NCI-H2196 treated with DMSO at 0.1 percent for 48 hours (cell line): ENCODE measurements at regions not wholly inside any gene's neighbourhood (a gene's known extent, or its start where the extent isn't known, plus 50 kb on each side); places are given as distances from the start of the nearest gene placed in this dataset.

ENCODE experiments used
- DNase-seq: peaks from one replicate; lab custom pipeline; 2025; ENCODE audit not compliant: unreplicated experiment; lab: John Stamatoyannopoulos, UW

GRCh38 chr12:107464644-107465043, 221.0 kb upstream of the PWP1 start:
- no peak for DNase-seq

GRCh38 chr12:107465625-107466024, 220.0 kb upstream of the PWP1 start:
- DNase-seq = no peak

- no peak for DNase-seq
Measured at GRCh38 chr12:107467716-107468115, 217.9 kb upstream of the PWP1 start.

DNA sequence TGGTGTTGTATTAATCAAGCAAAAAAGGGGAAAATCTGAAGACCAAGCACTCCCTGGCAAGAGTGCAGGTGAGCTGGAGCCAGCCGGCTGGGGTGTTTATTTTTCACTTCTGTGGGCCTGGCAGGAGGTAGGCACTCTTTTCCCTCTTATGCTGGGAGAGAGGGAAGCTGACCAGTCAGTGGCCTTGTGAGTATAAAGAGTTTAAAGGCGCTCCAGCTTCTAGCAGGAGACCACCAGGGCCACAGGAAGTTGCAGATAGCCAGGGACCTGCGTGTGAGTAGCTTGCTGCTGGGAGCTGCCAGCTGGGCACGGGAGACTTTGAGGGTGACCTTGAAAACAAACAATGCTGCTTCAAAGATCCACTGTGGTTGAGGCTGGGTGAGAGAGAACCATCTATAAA, 217.4 kb upstream of the PWP1 start:
- DNase-seq = no peak

GRCh38 chr12:107469011-107469410, 216.6 kb upstream of the PWP1 start:
- DNase-seq = no peak

DNA sequence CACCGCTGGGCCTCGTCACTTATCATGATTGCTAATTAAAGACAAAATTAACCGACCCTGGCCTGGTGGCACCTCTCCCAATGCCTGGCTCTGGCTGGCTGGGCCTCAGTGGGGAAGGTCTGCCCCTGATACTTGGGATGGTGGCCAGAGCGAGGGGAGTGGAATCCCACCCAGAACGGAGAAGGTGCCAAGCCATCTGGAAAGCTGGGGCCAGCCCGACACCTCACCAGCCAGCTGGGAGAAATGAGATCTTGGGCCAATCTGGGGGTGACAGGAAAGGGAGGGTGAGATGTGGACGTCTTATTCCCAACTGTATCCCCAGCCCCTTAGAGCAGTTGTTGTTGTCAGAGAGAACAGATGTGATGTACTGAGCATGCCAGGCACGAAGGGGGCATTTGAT, 215.0 kb upstream of the PWP1 start:
- no peak for DNase-seq

DNA sequence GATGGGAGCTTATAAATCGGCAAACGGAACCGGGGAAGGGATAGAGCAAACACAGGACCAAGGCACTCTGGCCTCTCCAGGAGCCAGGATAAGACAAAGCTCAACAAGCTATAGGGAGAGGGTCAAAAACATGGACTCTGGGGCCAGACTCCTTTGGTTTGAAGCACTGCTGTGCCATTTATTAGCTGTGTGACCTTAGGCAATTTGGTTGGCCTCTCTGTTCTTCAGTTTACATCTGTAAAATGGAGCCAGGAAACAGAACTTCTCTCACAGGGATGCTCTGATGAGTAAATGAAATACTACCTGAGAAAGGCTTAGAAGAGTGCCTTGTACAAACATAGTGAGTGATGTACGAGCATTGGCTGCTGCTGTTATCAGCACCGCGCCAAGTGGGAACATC, 213.3 kb upstream of the PWP1 start:
- no peak for DNase-seq

GRCh38 chr12:107474099-107474498, 211.5 kb upstream of the PWP1 start:
- DNase-seq = no peak

GRCh38 chr12:107474639-107475539, 210.7 kb upstream of the PWP1 start:
- no peak for DNase-seq

DNA sequence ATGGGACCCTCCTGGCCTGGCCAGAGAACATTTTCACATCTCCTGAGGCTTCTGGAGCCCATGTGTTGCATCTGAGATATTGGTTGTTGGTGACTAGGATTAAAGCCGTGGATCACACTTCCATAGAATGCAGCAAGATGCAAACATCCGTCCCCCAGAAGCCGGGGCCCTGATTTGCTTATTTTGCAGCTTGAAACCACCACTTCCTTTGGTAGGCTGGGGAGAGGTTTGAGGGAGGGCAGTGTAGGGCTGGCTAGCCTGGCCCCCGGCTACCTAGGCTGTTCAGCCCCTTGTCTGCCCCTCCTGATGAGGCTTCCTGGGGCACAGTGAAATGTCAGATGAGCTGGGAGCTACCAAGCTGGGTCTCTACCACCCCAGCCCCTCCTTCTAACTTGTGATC, 209.7 kb upstream of the PWP1 start:
- DNase-seq = no peak

GRCh38 chr12:107477018-107477417, 208.6 kb upstream of the PWP1 start:
- no peak for DNase-seq

GRCh38 chr12:107477947-107478610, 207.5 kb upstream of the PWP1 start:
- no peak for DNase-seq

- DNase-seq = no peak
Measured at GRCh38 chr12:107478881-107479280, 206.7 kb upstream of the PWP1 start.

DNA sequence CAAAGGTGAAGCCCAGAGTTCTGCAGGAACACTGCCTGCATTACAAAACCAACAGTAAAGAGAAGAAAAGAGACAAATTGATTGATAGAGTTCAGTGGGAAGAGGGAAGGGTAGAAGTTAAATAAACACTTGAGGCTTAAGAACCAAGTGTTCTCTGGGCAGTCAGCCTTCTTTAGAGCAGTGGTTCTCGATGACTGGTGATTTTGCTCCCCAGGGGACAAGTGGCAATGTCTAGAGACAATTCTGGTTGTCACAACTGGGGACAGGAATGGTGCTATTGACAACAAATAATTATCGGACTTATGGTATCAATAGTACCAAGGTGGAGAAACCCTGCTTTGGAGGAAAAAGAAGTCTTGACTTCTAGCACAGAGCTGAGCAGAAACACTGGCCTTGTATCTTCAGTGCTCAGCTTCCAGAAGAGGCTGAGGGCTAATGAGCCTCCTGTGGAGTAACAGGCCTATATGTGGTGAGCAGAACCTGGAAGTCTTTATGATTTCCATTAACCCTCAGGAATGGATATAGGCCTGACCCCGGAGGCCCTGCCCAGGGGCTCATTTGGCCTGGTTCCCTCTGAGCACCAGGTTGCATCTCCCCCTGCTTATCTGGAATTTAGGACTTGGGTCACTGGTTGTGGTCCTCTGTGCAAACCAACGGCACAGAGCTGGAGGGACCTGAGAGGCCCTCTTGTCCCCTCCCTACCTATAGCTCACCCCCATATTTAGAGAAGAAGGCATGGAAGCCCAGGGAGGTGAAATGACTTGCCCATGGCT, 204.6 kb upstream of the PWP1 start:
- DNase-seq = no peak

GRCh38 chr12:107484230-107484629, 201.4 kb upstream of the PWP1 start:
- DNase-seq = no peak

GRCh38 chr12:107484941-107485340, 200.7 kb upstream of the PWP1 start:
- DNase-seq = no peak

DNA sequence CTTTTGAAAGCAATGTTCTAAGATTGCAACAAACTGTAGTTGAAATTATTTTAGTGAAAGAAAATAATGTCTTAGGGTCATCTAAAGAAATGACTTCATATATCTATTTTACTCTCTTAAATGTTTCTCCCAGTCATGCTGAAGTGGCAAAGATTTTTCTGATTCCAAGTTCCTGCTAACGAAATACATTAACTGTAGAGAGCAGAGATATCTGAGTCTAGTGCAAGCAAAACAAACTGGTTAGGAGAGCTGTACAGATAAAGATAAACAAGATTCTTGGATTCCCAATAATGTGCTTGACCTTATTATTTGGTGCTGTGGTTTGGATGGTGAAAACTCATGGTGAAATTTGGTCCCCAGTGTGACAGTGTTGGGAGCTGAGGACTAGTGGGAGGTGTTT, 199.9 kb upstream of the PWP1 start:
- no peak for DNase-seq

- DNase-seq = no peak
Measured at GRCh38 chr12:107486140-107486892, 199.3 kb upstream of the PWP1 start.

DNA sequence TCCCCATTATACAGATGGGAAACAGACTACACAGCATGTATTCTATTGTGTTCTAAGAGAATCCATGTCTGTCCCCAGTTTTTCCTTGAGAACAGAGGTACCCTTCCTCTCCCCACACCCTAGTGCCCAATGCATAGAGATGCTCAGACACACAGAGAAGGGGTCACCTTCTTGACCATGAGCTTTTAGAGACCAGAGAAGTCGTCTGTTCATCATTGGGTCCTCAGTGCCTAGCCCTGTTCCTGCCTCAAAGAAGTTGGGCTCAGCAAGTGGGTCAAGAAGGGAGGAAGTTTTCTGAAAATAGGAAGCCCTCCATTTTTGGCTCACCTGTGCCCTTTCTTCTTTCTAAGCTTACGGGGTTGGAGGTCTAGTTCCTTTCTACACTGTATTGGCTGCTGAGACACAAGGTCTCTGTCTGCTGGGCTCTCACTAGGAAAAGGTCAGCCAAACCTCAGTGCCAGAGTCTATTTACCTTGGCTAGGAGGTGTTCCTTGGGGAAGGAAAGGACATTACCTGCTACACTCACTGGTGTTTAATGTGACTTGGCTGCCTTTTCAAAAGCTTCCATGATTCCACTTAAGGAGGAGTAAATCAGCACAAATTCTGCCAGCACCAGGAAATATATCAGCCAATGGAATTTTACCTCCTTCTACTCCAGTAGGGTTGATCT, 198.5 kb upstream of the PWP1 start:
- no peak for DNase-seq

- DNase-seq = no peak
Measured at GRCh38 chr12:107488666-107489065, 196.9 kb upstream of the PWP1 start.
